PFSK-1 (cell line): ENCODE measurements at regions not wholly inside any gene's neighbourhood (a gene's known extent, or its start where the extent isn't known, plus 50 kb on each side); places are given as distances from the start of the nearest gene placed in this dataset.

Experiments
- FOXP2 ChIP-seq: optimal IDR thresholded peaks from 2 replicates; pipeline ENCODE3; 2011; ENCODE audit warnings: borderline replicate concordance, control low read depth, inconsistent platforms; ENCODE audit not compliant: insufficient read depth; ENCODE audit errors: extremely low read length, extremely low read depth
- POLR2AphosphoS5 ChIP-seq: IDR thresholded peaks from 2 replicates; pipeline ENCODE4 v1.6.1; 2012; ENCODE audit warnings: low read depth, mild to moderate bottlenecking, control low read depth, low read length, moderate library complexity
- REST ChIP-seq, 2 experiments: IDR thresholded peaks; 2 replicates each; pipeline versions ENCODE4 v1.6.1 to v1.8.0; 2011 to 2012; ENCODE audit warnings: low read depth in 2 of 2, low read length in 2 of 2, control low read depth in 1 of 2, inconsistent platforms in 1 of 2, mild to moderate bottlenecking in 1 of 2, moderate library complexity in 1 of 2; ENCODE audit not compliant: insufficient read depth in 1 of 2
- SIN3A ChIP-seq: IDR thresholded peaks from 2 replicates; pipeline ENCODE4 v1.6.1; 2012; ENCODE audit warnings: mild to moderate bottlenecking, low read length, moderate library complexity, borderline replicate concordance; ENCODE audit not compliant: insufficient read depth
- TAF1 ChIP-seq: IDR thresholded peaks from 2 replicates; pipeline ENCODE4 v1.6.1; 2012; ENCODE audit warnings: low read length, control low read depth, borderline replicate concordance; ENCODE audit not compliant: insufficient read depth

- no peak for TF ChIP-seq TAF1
- no peak for TF ChIP-seq REST (IDR thresholded peaks at IDR 0.05; ENCODE audit: insufficient read depth in 1 of 2, low read depth in 2 of 2, low read length in 2 of 2)
Measured at GRCh38 chr4:38523054-38523453, 140.9 kb upstream of the KLF3 start.

- TF ChIP-seq FOXP2 (no peak), SIN3A (no peak), TAF1 (no peak), REST (IDR thresholded peaks at IDR 0.05; ENCODE audit: insufficient read depth in 1 of 2, low read depth in 2 of 2, low read length in 2 of 2) (no peak), POLR2AphosphoS5 (no peak)
Measured at GRCh38 chr4:38523524-38524448, 140.2 kb upstream of the KLF3 start.

DNA sequence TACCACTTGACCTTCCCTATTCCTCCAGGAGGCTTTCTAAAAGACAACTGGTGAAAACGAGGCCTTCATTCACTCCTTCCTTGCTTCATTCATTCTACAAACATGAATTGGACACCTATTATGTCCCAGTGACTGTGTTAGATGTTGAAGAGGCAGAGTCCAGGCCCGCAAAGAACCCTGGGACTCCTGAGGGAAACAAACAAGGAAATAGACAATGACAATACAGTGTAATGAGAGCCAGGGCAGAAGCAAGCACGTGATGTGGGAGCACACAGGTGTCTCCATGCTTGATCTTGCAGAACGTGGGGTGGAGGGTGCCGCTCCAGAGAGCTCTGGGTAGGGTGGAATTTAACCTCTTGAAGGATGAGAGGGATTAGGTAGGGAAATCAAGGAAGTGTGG lies 137.6 kb upstream of the KLF3 start:
- TF ChIP-seq SIN3A (no peak), POLR2AphosphoS5 (no peak), REST (IDR thresholded peaks at IDR 0.05; ENCODE audit: insufficient read depth in 1 of 2, low read depth in 2 of 2, low read length in 2 of 2) (no peak), TAF1 (no peak), FOXP2 (no peak)

GRCh38 chr4:38529189-38530115 lies 134.5 kb upstream of the KLF3 start:
- no peak for TF ChIP-seq POLR2AphosphoS5
- no peak for TF ChIP-seq TAF1

- TF ChIP-seq FOXP2 (no peak), SIN3A (no peak), TAF1 (no peak), REST (IDR thresholded peaks at IDR 0.05; ENCODE audit: insufficient read depth in 1 of 2, low read depth in 2 of 2, low read length in 2 of 2) (no peak), POLR2AphosphoS5 (no peak)
Measured at GRCh38 chr4:38530486-38530885, 133.5 kb upstream of the KLF3 start.
